ENCODE measurements at regions not wholly inside any gene's neighbourhood (a gene's known extent, or its start where the extent isn't known, plus 50 kb on each side); places are given as distances from the start of the nearest gene placed in this dataset.

DNA sequence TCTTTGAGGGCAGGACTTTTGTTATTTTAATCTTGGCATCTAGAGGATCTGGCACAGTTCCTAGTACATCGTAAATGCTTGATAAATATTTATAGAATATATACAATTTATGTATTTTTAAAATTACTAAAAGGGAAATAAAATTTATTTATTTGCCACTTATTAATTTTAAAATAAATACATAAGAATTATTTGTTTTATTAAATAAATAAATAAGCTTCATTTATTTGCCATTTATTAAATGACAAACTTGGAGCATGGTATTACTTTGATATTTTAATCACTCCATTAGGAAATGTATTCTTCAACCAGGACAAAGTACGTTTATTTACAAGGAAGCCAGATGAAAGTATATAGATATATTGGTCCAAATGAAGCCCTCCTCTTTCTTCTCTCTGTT, 118.7 kb upstream of the LRIG3 start:
- no peaks in the 10 kb centered on the region for H3K4me1 ChIP-seq (ENCODE audit: control insufficient read depth, insufficient read depth, low read length)
- H3K36me3 ChIP-seq (ENCODE audit: control insufficient read depth, insufficient read depth, low read length): no peaks in the 10 kb centered on the region
- no peaks in the 10 kb centered on the region for H3K27me3 ChIP-seq (ENCODE audit: control insufficient read depth, insufficient read depth, low read length)
- H3K4me3 ChIP-seq (ENCODE audit: low read depth, low read length): no peak overlapping the region
- DNase-seq (ENCODE audit: low read depth in 4 of 6, low spot score in 6 of 6): no peak
- no peak overlapping the region for H3K27ac ChIP-seq (ENCODE audit: low read depth, low read length)
- H3K9me3 ChIP-seq (ENCODE audit: control insufficient read depth, insufficient read depth, low read length): no peaks in the 10 kb centered on the region
- WGBS (ENCODE audit: insufficient coverage): no CpG with 5 or more reads among the region's 2 CpGs

DNA sequence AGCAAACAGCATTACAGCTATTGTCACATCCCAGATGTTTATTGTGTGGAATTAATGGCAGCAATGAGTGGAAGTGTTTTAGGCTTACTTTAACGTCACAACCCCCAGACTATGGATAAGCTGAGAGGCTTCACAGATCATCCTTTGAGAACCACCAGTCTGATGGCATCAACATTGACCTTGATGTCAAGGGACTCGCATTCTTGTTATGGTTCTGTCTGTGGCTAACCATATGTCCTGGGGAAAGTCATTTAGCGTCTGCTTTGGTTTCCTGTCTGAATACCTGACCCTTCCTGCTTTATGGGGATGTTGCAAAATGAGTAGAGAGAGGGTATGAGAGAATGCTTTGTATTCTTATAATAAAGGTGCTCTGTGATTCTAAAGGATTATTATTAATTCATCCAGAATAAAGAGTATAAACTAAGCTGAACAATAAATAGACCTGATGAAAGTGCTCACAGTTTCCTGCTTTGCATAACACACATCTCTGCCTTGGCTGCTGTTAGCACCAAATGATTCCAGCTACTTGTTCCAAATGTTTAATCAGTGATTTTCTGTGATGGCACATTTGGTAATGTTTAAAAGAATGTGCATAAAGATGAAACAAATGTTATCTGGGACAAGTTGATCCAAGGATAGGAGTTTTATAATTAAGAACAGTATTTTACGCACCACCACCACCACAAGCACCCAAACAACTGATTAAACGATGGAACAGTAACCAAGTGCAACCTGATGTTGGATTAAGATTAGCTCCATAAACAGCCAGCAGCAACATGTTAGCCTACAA, 116.9 kb upstream of the LRIG3 start:
- WGBS (ENCODE audit: insufficient coverage): 46% methylated on average over 2 of the region's 5 CpGs
- Histone ChIP-seq H3K36me3 (ENCODE audit: control insufficient read depth, insufficient read depth, low read length) (no peaks in the 10 kb centered on the region), H3K9me3 (ENCODE audit: control insufficient read depth, insufficient read depth, low read length) (no peaks in the 10 kb centered on the region), H3K27me3 (ENCODE audit: control insufficient read depth, insufficient read depth, low read length) (no peaks in the 10 kb centered on the region), H3K4me3 (ENCODE audit: low read depth, low read length) (no peak overlapping the region), H3K27ac (ENCODE audit: low read depth, low read length) (no peak overlapping the region), H3K4me1 (ENCODE audit: control insufficient read depth, insufficient read depth, low read length) (no peaks in the 10 kb centered on the region)
- DNase-seq (ENCODE audit: low read depth in 4 of 6, low spot score in 6 of 6): peak in 1 of 6 donors; percentile 51

DNA sequence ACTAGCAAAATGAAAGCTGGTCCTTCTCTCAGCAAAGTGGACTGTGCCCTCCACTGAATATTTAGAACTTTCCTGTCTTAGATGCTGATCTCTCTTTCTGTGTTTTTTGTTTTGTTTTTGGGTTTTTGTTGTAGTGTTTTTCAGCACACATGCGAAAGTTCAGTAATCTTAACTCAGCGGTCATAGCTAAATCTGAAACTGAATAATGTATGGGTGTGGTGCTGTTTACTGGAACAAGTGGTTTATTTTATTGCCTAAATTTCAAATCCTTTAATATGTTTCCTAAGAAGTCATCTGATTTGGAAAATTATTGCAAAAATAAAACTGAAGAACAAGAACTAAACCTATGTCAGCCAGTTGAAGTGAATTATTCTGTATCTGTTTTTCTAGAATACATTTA, 116.0 kb upstream of the LRIG3 start:
- H3K4me3 ChIP-seq (ENCODE audit: low read depth, low read length): no peak overlapping the region
- no peaks in the 10 kb centered on the region for H3K36me3 ChIP-seq (ENCODE audit: control insufficient read depth, insufficient read depth, low read length)
- no peaks in the 10 kb centered on the region for H3K4me1 ChIP-seq (ENCODE audit: control insufficient read depth, insufficient read depth, low read length)
- 100% methylated on average over 1 of the region's 2 CpGs for WGBS (ENCODE audit: insufficient coverage)
- H3K9me3 ChIP-seq (ENCODE audit: control insufficient read depth, insufficient read depth, low read length): no peaks in the 10 kb centered on the region
- H3K27me3 ChIP-seq (ENCODE audit: control insufficient read depth, insufficient read depth, low read length): no peaks in the 10 kb centered on the region
- no peak overlapping the region for H3K27ac ChIP-seq (ENCODE audit: low read depth, low read length)
- DNase-seq (ENCODE audit: low read depth in 4 of 6, low spot score in 6 of 6): no peak

DNA sequence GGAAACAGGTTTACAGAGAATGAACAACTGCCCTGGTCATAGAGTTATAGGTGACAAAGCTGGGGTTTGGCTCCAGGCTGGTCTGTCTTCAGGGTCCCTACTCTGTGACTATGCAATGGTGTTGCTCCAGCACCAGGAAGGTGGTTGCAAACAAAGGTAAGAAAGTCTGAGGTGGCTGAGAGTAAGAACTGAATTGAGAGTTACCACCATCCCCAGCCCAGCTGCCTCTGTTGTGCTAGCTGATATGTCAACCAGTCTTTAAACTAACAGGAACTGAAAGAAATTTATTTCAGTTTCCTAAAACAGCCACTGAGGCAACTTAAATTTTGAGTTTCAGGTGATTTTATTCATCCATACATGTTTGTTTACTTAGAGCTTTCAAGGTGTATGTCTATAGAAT, 111.0 kb upstream of the LRIG3 start:
- Histone ChIP-seq H3K36me3 (ENCODE audit: control insufficient read depth, insufficient read depth, low read length) (no peaks in the 10 kb centered on the region), H3K4me3 (ENCODE audit: low read depth, low read length) (no peak overlapping the region), H3K4me1 (ENCODE audit: control insufficient read depth, insufficient read depth, low read length) (no peaks in the 10 kb centered on the region), H3K9me3 (ENCODE audit: control insufficient read depth, insufficient read depth, low read length) (no peaks in the 10 kb centered on the region), H3K27ac (ENCODE audit: low read depth, low read length) (no peak overlapping the region), H3K27me3 (ENCODE audit: control insufficient read depth, insufficient read depth, low read length) (no peaks in the 10 kb centered on the region)
- no peak for DNase-seq (ENCODE audit: low read depth in 4 of 6, low spot score in 6 of 6)

DNA sequence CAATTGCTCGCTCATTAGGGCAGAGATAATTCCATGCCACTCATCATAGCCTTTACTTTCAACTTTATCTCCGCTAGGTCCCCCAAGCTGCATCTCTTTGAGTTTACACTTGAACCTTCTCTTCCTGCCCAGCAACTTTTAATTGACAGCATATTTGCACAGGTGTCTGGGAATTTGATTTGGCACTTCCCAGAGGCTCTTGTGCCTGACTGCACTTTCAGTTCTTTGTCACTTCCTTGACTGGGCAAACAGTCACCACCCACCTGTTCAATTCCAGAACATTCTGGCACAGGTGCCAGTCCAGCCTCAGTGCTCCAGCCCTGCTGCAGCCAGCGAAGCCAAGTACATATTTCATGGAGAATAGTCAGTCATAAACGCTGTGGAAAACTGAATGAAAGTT, 110.1 kb upstream of the LRIG3 start:
- Histone ChIP-seq H3K27me3 (ENCODE audit: control insufficient read depth, insufficient read depth, low read length) (no peaks in the 10 kb centered on the region), H3K36me3 (ENCODE audit: control insufficient read depth, insufficient read depth, low read length) (no peaks in the 10 kb centered on the region), H3K4me1 (ENCODE audit: control insufficient read depth, insufficient read depth, low read length) (no peaks in the 10 kb centered on the region), H3K27ac (ENCODE audit: low read depth, low read length) (no peak overlapping the region), H3K9me3 (ENCODE audit: control insufficient read depth, insufficient read depth, low read length) (no peaks in the 10 kb centered on the region), H3K4me3 (ENCODE audit: low read depth, low read length) (no peak overlapping the region)
- WGBS (ENCODE audit: insufficient coverage): 91% methylated on average over 3 of the region's 4 CpGs
- no peak for DNase-seq (ENCODE audit: low read depth in 4 of 6, low spot score in 6 of 6)

DNA sequence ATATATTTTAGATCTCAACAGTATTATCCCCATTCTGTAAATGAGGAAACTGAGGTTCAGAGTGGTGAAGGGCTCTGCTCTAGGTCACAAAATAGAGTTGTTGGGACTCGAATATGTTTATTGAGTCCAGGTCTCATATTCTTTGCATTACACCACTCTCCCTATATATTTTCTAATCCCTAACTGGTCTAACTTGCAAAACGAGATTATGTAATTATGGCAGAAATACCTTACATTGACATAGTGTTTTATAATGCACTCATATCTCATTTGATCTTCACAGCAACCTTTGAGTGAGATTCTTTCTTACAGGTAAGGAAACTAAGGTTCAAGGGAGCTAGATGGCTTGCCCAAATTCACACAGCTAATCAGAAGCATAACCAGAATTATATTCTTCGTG, 106.9 kb upstream of the LRIG3 start:
- no peaks in the 10 kb centered on the region for H3K9me3 ChIP-seq (ENCODE audit: control insufficient read depth, insufficient read depth, low read length)
- H3K4me3 ChIP-seq (ENCODE audit: low read depth, low read length): no peak overlapping the region
- no peaks in the 10 kb centered on the region for H3K36me3 ChIP-seq (ENCODE audit: control insufficient read depth, insufficient read depth, low read length)
- WGBS (ENCODE audit: insufficient coverage): no CpG with 5 or more reads among the region's 3 CpGs
- DNase-seq (ENCODE audit: low read depth in 4 of 6, low spot score in 6 of 6): no peak
- H3K27ac ChIP-seq (ENCODE audit: low read depth, low read length): no peak overlapping the region
- no peaks in the 10 kb centered on the region for H3K27me3 ChIP-seq (ENCODE audit: control insufficient read depth, insufficient read depth, low read length)
- H3K4me1 ChIP-seq (ENCODE audit: control insufficient read depth, insufficient read depth, low read length): no peaks in the 10 kb centered on the region

DNA sequence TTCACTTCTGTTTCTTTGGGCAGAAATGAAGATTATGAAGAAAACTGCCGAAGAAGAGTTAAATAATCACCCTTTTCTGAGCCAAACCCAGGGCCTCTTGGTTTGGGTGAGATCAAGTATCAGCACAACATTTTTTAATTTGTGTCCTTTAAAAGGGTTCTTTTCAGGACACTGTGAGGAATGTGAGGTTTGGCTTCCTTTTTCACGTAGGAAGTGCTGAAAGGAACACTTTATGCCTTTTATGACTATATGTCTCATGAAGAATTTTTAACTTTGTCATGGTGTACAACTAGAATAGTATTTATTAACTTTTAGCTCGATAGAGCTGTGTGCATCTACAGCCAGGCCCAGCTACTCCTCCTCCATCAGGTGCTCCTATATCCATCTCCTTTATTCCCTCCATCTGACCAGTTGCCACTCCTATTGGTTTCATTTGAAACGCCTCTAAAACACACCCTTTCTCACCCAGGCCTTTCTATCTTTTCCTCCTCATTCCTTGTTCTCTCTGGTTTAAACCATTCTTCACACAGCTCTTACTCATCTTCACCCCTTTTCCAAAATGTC, 103.6 kb upstream of the LRIG3 start:
- Histone ChIP-seq H3K27me3 (ENCODE audit: control insufficient read depth, insufficient read depth, low read length) (no peaks in the 10 kb centered on the region), H3K9me3 (ENCODE audit: control insufficient read depth, insufficient read depth, low read length) (no peaks in the 10 kb centered on the region), H3K4me3 (ENCODE audit: low read depth, low read length) (no peak overlapping the region), H3K4me1 (ENCODE audit: control insufficient read depth, insufficient read depth, low read length) (no peaks in the 10 kb centered on the region), H3K27ac (ENCODE audit: low read depth, low read length) (no peak overlapping the region), H3K36me3 (ENCODE audit: control insufficient read depth, insufficient read depth, low read length) (no peaks in the 10 kb centered on the region)
- no peak for DNase-seq (ENCODE audit: low read depth in 4 of 6, low spot score in 6 of 6)
- WGBS (ENCODE audit: insufficient coverage): 89% methylated on average over 2 of the region's 4 CpGs

DNA sequence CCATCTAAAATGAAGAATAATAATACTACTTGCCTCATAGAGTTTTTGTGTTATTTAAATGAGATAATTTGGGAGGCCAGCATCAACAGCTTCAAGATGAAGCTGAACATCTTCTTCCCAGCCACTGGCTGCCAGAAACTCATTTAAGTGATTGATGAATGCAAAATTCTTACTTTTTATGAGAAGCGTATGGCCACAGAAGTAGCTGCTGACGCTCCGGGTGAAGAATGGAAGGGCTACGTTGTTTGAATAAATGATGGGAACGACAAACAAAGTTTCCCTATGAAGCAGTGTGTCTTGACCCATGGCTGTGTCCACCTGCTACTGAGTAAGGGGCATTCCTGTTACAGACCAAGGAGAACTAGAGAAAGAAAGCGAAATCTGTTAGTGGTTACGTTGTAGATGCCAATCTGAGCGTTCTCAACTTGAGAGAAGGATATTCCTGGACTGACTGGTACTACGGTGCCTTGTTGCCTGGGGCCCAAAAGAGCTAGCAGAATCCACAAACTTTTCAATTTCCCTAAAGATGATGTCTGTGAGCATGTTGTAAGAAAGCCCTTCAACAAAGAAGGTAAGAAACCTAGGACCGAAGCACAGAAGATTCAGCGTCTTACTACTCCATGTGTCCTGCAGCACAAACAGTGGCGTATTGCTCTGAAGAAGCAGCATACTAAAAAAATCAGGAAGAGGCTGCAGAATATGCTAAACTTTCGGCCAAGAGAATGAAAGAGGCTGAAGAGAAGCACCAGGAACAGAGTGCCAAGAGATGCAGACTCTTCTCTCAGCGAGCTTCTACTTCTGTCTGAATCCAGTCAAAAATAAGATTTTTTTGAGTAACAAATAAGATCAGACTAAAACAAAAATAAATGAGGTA, 100.0 kb upstream of the LRIG3 start:
- Histone ChIP-seq H3K27ac (ENCODE audit: low read depth, low read length) (no peak overlapping the region), H3K36me3 (ENCODE audit: control insufficient read depth, insufficient read depth, low read length) (no peaks in the 10 kb centered on the region), H3K4me3 (ENCODE audit: low read depth, low read length) (no peak overlapping the region), H3K27me3 (ENCODE audit: control insufficient read depth, insufficient read depth, low read length) (no peaks in the 10 kb centered on the region), H3K9me3 (ENCODE audit: control insufficient read depth, insufficient read depth, low read length) (no peaks in the 10 kb centered on the region), H3K4me1 (ENCODE audit: control insufficient read depth, insufficient read depth, low read length) (no peaks in the 10 kb centered on the region)
- 97% methylated on average over 13 of the region's 14 CpGs for WGBS (ENCODE audit: insufficient coverage)
- DNase-seq (ENCODE audit: low read depth in 4 of 6, low spot score in 6 of 6): no peak

DNA sequence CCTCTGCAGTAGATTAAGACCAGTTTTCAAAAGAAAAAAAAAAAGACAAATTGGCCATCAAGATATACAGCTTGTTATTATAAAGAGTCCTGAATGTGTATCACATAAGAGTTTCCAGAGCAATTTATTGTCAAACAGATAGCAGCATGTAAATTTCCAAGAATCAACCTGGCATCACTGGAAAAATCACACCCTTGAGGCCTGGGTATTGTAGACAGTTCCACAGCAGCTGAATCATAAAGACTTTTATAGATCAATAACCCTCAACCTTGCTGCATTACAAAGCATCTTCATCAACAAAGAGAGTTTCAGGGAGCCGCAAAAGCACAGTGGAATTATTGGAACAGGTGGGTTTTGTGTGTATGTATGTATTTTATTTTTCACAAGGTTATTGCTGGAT, 94.6 kb upstream of the LRIG3 start:
- no peaks in the 10 kb centered on the region for H3K36me3 ChIP-seq (ENCODE audit: control insufficient read depth, insufficient read depth, low read length)
- peak in 1 of 6 donors; percentile 37 for DNase-seq (ENCODE audit: low read depth in 4 of 6, low spot score in 6 of 6)
- H3K4me1 ChIP-seq (ENCODE audit: control insufficient read depth, insufficient read depth, low read length): no peaks in the 10 kb centered on the region
- no peak overlapping the region for H3K4me3 ChIP-seq (ENCODE audit: low read depth, low read length)
- WGBS (ENCODE audit: insufficient coverage): no CpG with 5 or more reads among the region's 1 CpG
- no peaks in the 10 kb centered on the region for H3K27me3 ChIP-seq (ENCODE audit: control insufficient read depth, insufficient read depth, low read length)
- H3K9me3 ChIP-seq (ENCODE audit: control insufficient read depth, insufficient read depth, low read length): no peaks in the 10 kb centered on the region
- H3K27ac ChIP-seq (ENCODE audit: low read depth, low read length): no peak overlapping the region

All from spinal cord (tissue), 9 donors.